ENCODE measurements at regions not wholly inside any gene's neighbourhood (a gene's known extent, or its start where the extent isn't known, plus 50 kb on each side); places are given as distances from the start of the nearest gene placed in this dataset.
A peak's percentile ranks its signal among the peaks of the same experiment; 100 is the strongest.

- TF ChIP-seq YY1 (IDR thresholded peaks at IDR 0.05; ENCODE audit: low read depth), result no peak
- no peak for TF ChIP-seq CEBPB (IDR thresholded peaks at IDR 0.05)
- no peak for TF ChIP-seq NFIC (IDR thresholded peaks at IDR 0.05)
- no peak for TF ChIP-seq FOXM1 (IDR thresholded peaks at IDR 0.05; ENCODE audit: borderline replicate concordance, low read depth)
- TF ChIP-seq TEAD4 (IDR thresholded peaks at IDR 0.05), result no peak
- TF ChIP-seq REST (IDR thresholded peaks at IDR 0.05; ENCODE audit: low read depth), result no peak
- TF ChIP-seq TAF1 (IDR thresholded peaks at IDR 0.05; ENCODE audit: low read depth), result no peak
- no peak for TF ChIP-seq EP300 (IDR thresholded peaks at IDR 0.05; ENCODE audit: borderline replicate concordance)
- TF ChIP-seq MAX (IDR thresholded peaks at IDR 0.05), result no peak
- no peak for TF ChIP-seq EGR1 (IDR thresholded peaks at IDR 0.05)
- TF ChIP-seq USF1 (IDR thresholded peaks at IDR 0.05), result no peak
These were observed 87.2 kb upstream of the SMURF2 start for GRCh38 chr17:64749306-64749705.

GRCh38 chr17:64747938-64748540, 85.9 kb upstream of the SMURF2 start:
- TF ChIP-seq CREB1 (IDR thresholded peaks at IDR 0.05; ENCODE audit: low read depth) (no peak), TAF1 (IDR thresholded peaks at IDR 0.05; ENCODE audit: low read depth) (no peak), YY1 (IDR thresholded peaks at IDR 0.05; ENCODE audit: low read depth) (no peak), USF1 (IDR thresholded peaks at IDR 0.05) (no peak), CEBPB (IDR thresholded peaks at IDR 0.05) (no peak), ZBTB7A (IDR thresholded peaks at IDR 0.05; ENCODE audit: low read depth) (no peak), TEAD4 (IDR thresholded peaks at IDR 0.05) (no peak), MAX (IDR thresholded peaks at IDR 0.05) (no peak), RAD21 (IDR thresholded peaks at IDR 0.05; ENCODE audit: low read depth) (no peak), TCF12 (IDR thresholded peaks at IDR 0.05; ENCODE audit: low read depth) (no peak), REST (IDR thresholded peaks at IDR 0.05; ENCODE audit: low read depth) (no peak)

GRCh38 chr17:64742326-64742725, 80.2 kb upstream of the SMURF2 start:
- TF ChIP-seq TEAD4 (IDR thresholded peaks at IDR 0.05) (no peak), EGR1 (IDR thresholded peaks at IDR 0.05) (no peak), CREB1 (IDR thresholded peaks at IDR 0.05; ENCODE audit: low read depth) (no peak), RAD21 (IDR thresholded peaks at IDR 0.05; ENCODE audit: low read depth) (no peak), USF1 (IDR thresholded peaks at IDR 0.05) (no peak)

- TF ChIP-seq FOXM1 (IDR thresholded peaks at IDR 0.05; ENCODE audit: borderline replicate concordance, low read depth) (no peak), RAD21 (IDR thresholded peaks at IDR 0.05; ENCODE audit: low read depth) (no peak), TEAD4 (IDR thresholded peaks at IDR 0.05) (peak; percentile 32; the same call in 1 of the 2 replicates), YY1 (IDR thresholded peaks at IDR 0.05; ENCODE audit: low read depth) (no peak), CREB1 (IDR thresholded peaks at IDR 0.05; ENCODE audit: low read depth) (no peak), REST (IDR thresholded peaks at IDR 0.05; ENCODE audit: low read depth) (no peak), EGR1 (IDR thresholded peaks at IDR 0.05) (no peak), NFIC (IDR thresholded peaks at IDR 0.05) (no peak), CEBPB (IDR thresholded peaks at IDR 0.05) (no peak), TCF12 (IDR thresholded peaks at IDR 0.05; ENCODE audit: low read depth) (0 out of 2 replicates have a peak, but pooled peaks have one; percentile 29), MAX (IDR thresholded peaks at IDR 0.05) (no peak; the same call in 1 of the 2 replicates), EP300 (IDR thresholded peaks at IDR 0.05; ENCODE audit: borderline replicate concordance) (0 out of 2 replicates have a peak, but pooled peaks have one; percentile 13), USF1 (IDR thresholded peaks at IDR 0.05) (no peak), TAF1 (IDR thresholded peaks at IDR 0.05; ENCODE audit: low read depth) (no peak), ZBTB7A (IDR thresholded peaks at IDR 0.05; ENCODE audit: low read depth) (no peak)
These were observed 79.0 kb upstream of the SMURF2 start for GRCh38 chr17:64741038-64741641.
